ENCODE measurements at regions not wholly inside any gene's neighbourhood (a gene's known extent, or its start where the extent isn't known, plus 50 kb on each side); places are given as distances from the start of the nearest gene placed in this dataset.
A peak's percentile ranks its signal among the peaks of the same experiment; 100 is the strongest.

- no peak for DNase-seq
These were observed 90.2 kb downstream of the KCTD12 start for GRCh38 chr13:76795701-76796695.

GRCh38 chr13:76792731-76793347 lies 93.4 kb downstream of the KCTD12 start:
- no peak for DNase-seq

GRCh38 chr13:76790980-76791819 lies 95.0 kb downstream of the KCTD12 start:
- no peak for DNase-seq

- no peak for DNase-seq
These were observed 95.7 kb downstream of the KCTD12 start for GRCh38 chr13:76790526-76790925.

GRCh38 chr13:76783798-76784197 lies 102.4 kb downstream of the KCTD12 start:
- DNase-seq, result no peak

GRCh38 chr13:76778853-76779252 lies 107.4 kb downstream of the KCTD12 start:
- no peak for DNase-seq

GRCh38 chr13:76777096-76777495 lies 109.1 kb downstream of the KCTD12 start:
- no peak for DNase-seq

GRCh38 chr13:76775088-76775740 lies 111.0 kb downstream of the KCTD12 start:
- DNase-seq, result no peak

GRCh38 chr13:76773448-76774094 lies 112.6 kb downstream of the KCTD12 start:
- DNase-seq, result no peak

GRCh38 chr13:76772241-76772640 lies 114.0 kb downstream of the KCTD12 start:
- DNase-seq, result no peak

- no peak for DNase-seq
These were observed 116.9 kb downstream of the KCTD12 start for GRCh38 chr13:76769271-76769791.

GRCh38 chr13:76768384-76768783 lies 117.8 kb downstream of the KCTD12 start:
- DNase-seq, result no peak

GRCh38 chr13:76764916-76765315 lies 121.3 kb downstream of the KCTD12 start:
- no peak for DNase-seq

- peak; percentile 1 for DNase-seq
These were observed 121.8 kb downstream of the KCTD12 start for GRCh38 chr13:76764429-76764828.

- no peak for DNase-seq
These were observed 123.5 kb downstream of the KCTD12 start for GRCh38 chr13:76762721-76763120.

- no peak for DNase-seq
These were observed 126.3 kb downstream of the KCTD12 start for GRCh38 chr13:76759877-76760276.

- DNase-seq, result no peak
These were observed 127.5 kb downstream of the KCTD12 start for GRCh38 chr13:76758738-76759137.

- DNase-seq, result no peak
These were observed 127.9 kb downstream of the KCTD12 start for GRCh38 chr13:76758257-76758656.

GRCh38 chr13:76756451-76756850 lies 129.8 kb downstream of the KCTD12 start:
- no peak for DNase-seq

- DNase-seq, result no peak
These were observed 131.8 kb downstream of the KCTD12 start for GRCh38 chr13:76754414-76754813.

- no peak for DNase-seq
These were observed 134.9 kb downstream of the KCTD12 start for GRCh38 chr13:76751278-76751677.

GRCh38 chr13:76750126-76750525 lies 136.1 kb downstream of the KCTD12 start:
- no peak for DNase-seq
